ENCODE measurements at regions not wholly inside any gene's neighbourhood (a gene's known extent, or its start where the extent isn't known, plus 50 kb on each side); places are given as distances from the start of the nearest gene placed in this dataset.
A peak's percentile ranks its signal among the peaks of the same experiment; 100 is the strongest.
"Not testable (repeated sequence)": the region's sequence is repeated elsewhere in the genome, so short reads cannot be mapped to it uniquely, and the experiment has no call there.

GRCh38 chr5:176061269-176061622, 93.1 kb upstream of the THOC3 start:
- DNase-seq = not testable (repeated sequence)

GRCh38 chr5:176061660-176062059, 93.5 kb upstream of the THOC3 start:
- DNase-seq = not testable (repeated sequence)

- DNase-seq = not testable (repeated sequence)
Observed at GRCh38 chr5:176066262-176066945, 98.3 kb upstream of the THOC3 start.

- DNase-seq = not testable (repeated sequence)
Observed at GRCh38 chr5:176067162-176067561, 99.0 kb upstream of the THOC3 start.

- DNase-seq = not testable (repeated sequence)
Observed at GRCh38 chr5:176067948-176068347, 99.8 kb upstream of the THOC3 start.

- DNase-seq = not testable (repeated sequence)
Observed at GRCh38 chr5:176073996-176074571, 106.0 kb upstream of the THOC3 start.

- DNase-seq = not testable (repeated sequence)
Observed at GRCh38 chr5:176083717-176084116, 115.6 kb upstream of the THOC3 start.

- DNase-seq = not testable (repeated sequence)
Observed at GRCh38 chr5:176103083-176103482, 135.0 kb upstream of the THOC3 start.

- not testable (repeated sequence) for DNase-seq
Observed at GRCh38 chr5:176112888-176113287, 125.3 kb upstream of the SIMC1 start.

- not testable (repeated sequence) for DNase-seq
Observed at GRCh38 chr5:176113673-176114335, 124.4 kb upstream of the SIMC1 start.

GRCh38 chr5:176114825-176115224, 123.4 kb upstream of the SIMC1 start:
- DNase-seq = not testable (repeated sequence)

- DNase-seq = not testable (repeated sequence)
Observed at GRCh38 chr5:176117699-176118238, 120.5 kb upstream of the SIMC1 start.

- not testable (repeated sequence) for DNase-seq
Observed at GRCh38 chr5:176122361-176122760, 115.9 kb upstream of the SIMC1 start.

- DNase-seq = not testable (repeated sequence)
Observed at GRCh38 chr5:176124120-176124519, 114.1 kb upstream of the SIMC1 start.

- DNase-seq = no peak
Observed at GRCh38 chr5:176131771-176132170, 106.5 kb upstream of the SIMC1 start.

- DNase-seq = no peak
Observed at GRCh38 chr5:176132471-176133288, 105.5 kb upstream of the SIMC1 start.

GRCh38 chr5:176133289-176133870, 104.8 kb upstream of the SIMC1 start:
- no peak for DNase-seq

- DNase-seq = no peak
Observed at GRCh38 chr5:176133877-176134276, 104.3 kb upstream of the SIMC1 start.

- no peak for DNase-seq
Observed at GRCh38 chr5:176134529-176135223, 103.5 kb upstream of the SIMC1 start.

- DNase-seq = not testable (repeated sequence)
Observed at GRCh38 chr5:176140138-176140537, 98.1 kb upstream of the SIMC1 start.

- DNase-seq = peak in 1 of 14 donors; percentile 74
Observed at GRCh38 chr5:176144508-176144907, 93.7 kb upstream of the SIMC1 start.

Data from C1 segment of cervical spinal cord (tissue), 14 donors.